Cerebellar cortex (tissue), 1 donor: ENCODE measurements at regions not wholly inside any gene's neighbourhood (a gene's known extent, or its start where the extent isn't known, plus 50 kb on each side); places are given as distances from the start of the nearest gene placed in this dataset.

Experiments
- DNase-seq: peaks from one replicate; pipeline ENCODE4 v3.0.0-alpha.2; 2015; ENCODE audit warnings: low spot score

GRCh38 chr16:66265556-66266141 lies 100.8 kb upstream of the CDH5 start:
- DNase-seq: no peak

GRCh38 chr16:66265048-66265415 lies 101.5 kb upstream of the CDH5 start:
- no peak for DNase-seq

GRCh38 chr16:66264311-66265047 lies 102.0 kb upstream of the CDH5 start:
- peak; percentile 47 for DNase-seq

GRCh38 chr16:66263973-66264310 lies 102.5 kb upstream of the CDH5 start:
- DNase-seq: no peak

GRCh38 chr16:66263168-66263972 lies 103.1 kb upstream of the CDH5 start:
- DNase-seq: no peak

- DNase-seq: no peak
Measured at GRCh38 chr16:66262253-66263167, 104.0 kb upstream of the CDH5 start.

GRCh38 chr16:66261826-66262225 lies 104.7 kb upstream of the CDH5 start:
- DNase-seq: no peak

GRCh38 chr16:66260522-66261254 lies 105.8 kb upstream of the CDH5 start:
- no peak for DNase-seq

GRCh38 chr16:66258916-66259845 lies 107.3 kb upstream of the CDH5 start:
- DNase-seq: no peak

GRCh38 chr16:66256919-66257318 lies 109.6 kb upstream of the CDH5 start:
- no peak for DNase-seq

GRCh38 chr16:66255647-66256046 lies 110.8 kb upstream of the CDH5 start:
- DNase-seq: no peak

GRCh38 chr16:66254751-66255150 lies 111.7 kb upstream of the CDH5 start:
- no peak for DNase-seq

- no peak for DNase-seq
Measured at GRCh38 chr16:66254106-66254505, 112.4 kb upstream of the CDH5 start.

GRCh38 chr16:66251476-66252160 lies 114.9 kb upstream of the CDH5 start:
- no peak for DNase-seq

GRCh38 chr16:66250686-66251431 lies 115.6 kb upstream of the CDH5 start:
- DNase-seq: peak; percentile 5

- DNase-seq: no peak
Measured at GRCh38 chr16:66247516-66248481, 118.7 kb upstream of the CDH5 start.

GRCh38 chr16:66245868-66246267 lies 120.6 kb upstream of the CDH5 start:
- DNase-seq: no peak

- no peak for DNase-seq
Measured at GRCh38 chr16:66245072-66245471, 121.4 kb upstream of the CDH5 start.
